ENCODE measurements at regions not wholly inside any gene's neighbourhood (a gene's known extent, or its start where the extent isn't known, plus 50 kb on each side); places are given as distances from the start of the nearest gene placed in this dataset.

GRCh38 chr18:38579764-38580163 is 1014.2 kb upstream of the CELF4 start:
- H2BK12ac ChIP-seq (ENCODE audit: low read depth, low read length): no peak overlapping the region
- peaks cover 0 to 8% (median 0%) of the 10 kb centered on the region in 4 experiments; a peak in 2 of 7 replicates for H3K4me1 ChIP-seq (replicated peaks in 1 of 4; ENCODE audit: control insufficient read depth in 3 of 4, insufficient read depth in 4 of 4, low read length in 3 of 4)
- H2BK20ac ChIP-seq (ENCODE audit: low read length): no peak overlapping the region
- no peak overlapping the region for H3K4ac ChIP-seq (replicated peaks; ENCODE audit: insufficient read length, low read depth, low read length)
- H2BK5ac ChIP-seq (ENCODE audit: low read depth, low read length): no peak overlapping the region
- no peaks in the 10 kb centered on the region for H3K9me3 ChIP-seq (ENCODE audit: insufficient read depth in 2 of 2, low read depth in 1 of 2, low read length in 1 of 2)
- no peak overlapping the region for H2BK15ac ChIP-seq (ENCODE audit: low read length)
- CTCF ChIA-PET (ENCODE audit: partially characterized antibody): no interaction called here
- H4K91ac ChIP-seq (replicated peaks; ENCODE audit: insufficient read length, low read length): no peak overlapping the region
- no peak for DNase-seq (ENCODE audit: low read depth in 1 of 2, low spot score in 2 of 2)
- H3K4me3 ChIP-seq (ENCODE audit: extremely low read depth in 1 of 4, insufficient read depth in 2 of 4, low read depth in 3 of 4, low read length in 4 of 4): no peak overlapping the region
- POLR2A ChIA-PET (ENCODE audit: partially characterized antibody): no interaction called here
- no peak overlapping the region for H3K14ac ChIP-seq (ENCODE audit: insufficient read length)
- no peak overlapping the region for H3K4me2 ChIP-seq (ENCODE audit: insufficient read depth in 1 of 2, low read depth in 2 of 2, low read length in 2 of 2)
- no peak overlapping the region for H3K18ac ChIP-seq (ENCODE audit: extremely low read depth, low read length)
- no peak overlapping the region for H2AK5ac ChIP-seq (ENCODE audit: low read depth, low read length)
- no peak overlapping the region for H4K8ac ChIP-seq (ENCODE audit: extremely low read depth, insufficient read depth, low read length)
- no peaks in the 10 kb centered on the region for H3K79me1 ChIP-seq (ENCODE audit: low read depth, low read length)
- H3K23ac ChIP-seq (ENCODE audit: insufficient read length): no peak overlapping the region
- 0 out of 2 replicates have a peak overlapping the region, but pooled peaks have one; percentile 50 for H2AFZ ChIP-seq (ENCODE audit: low read length)
- H3K79me2 ChIP-seq (ENCODE audit: control insufficient read depth in 1 of 2, insufficient read depth in 2 of 2, low read length in 2 of 2): no peaks in the 10 kb centered on the region
- no peaks in the 10 kb centered on the region for H3K36me3 ChIP-seq (ENCODE audit: control insufficient read depth in 2 of 4, insufficient read depth in 4 of 4, low read length in 3 of 4)
- H3K27ac ChIP-seq (ENCODE audit: low read depth, low read length): no peak overlapping the region
- H2BK120ac ChIP-seq (replicated peaks; ENCODE audit: low read depth, low read length): no peak overlapping the region
- H3K23me2 ChIP-seq (ENCODE audit: low read depth, low read length): no peaks in the 10 kb centered on the region
- H3K27me3 ChIP-seq (replicated peaks in 1 of 4; ENCODE audit: control insufficient read depth in 3 of 4, extremely low read depth in 1 of 4, insufficient read depth in 3 of 4, low read length in 3 of 4): no peaks in the 10 kb centered on the region
- no peak overlapping the region for H4K5ac ChIP-seq (ENCODE audit: insufficient read length, low read depth, low read length)
- no peak overlapping the region for H3K9ac ChIP-seq (replicated peaks in 1 of 4; ENCODE audit: extremely low read depth in 1 of 4, low read depth in 3 of 4, low read length in 3 of 4)
- FAIRE-seq: no peak
- whole genome bisulfite sequencing, 2 experiments (ENCODE audit: extremely low coverage in 1 of 2, insufficient coverage in 1 of 2, insufficient read length in 1 of 2, insufficient replicate concordance in 2 of 2, low coverage in 1 of 2, low lambda C conversion rate in 2 of 2, missing lambda C conversion rate in 1 of 2): 87% methylated on average over 1 of the region's 1 CpG; no CpG with 5 or more reads in 1 of the 2 experiments
- H4K20me1 ChIP-seq (replicated peaks in 1 of 2; ENCODE audit: control insufficient read depth in 1 of 2, insufficient read depth in 2 of 2, low read length in 2 of 2): no peaks in the 10 kb centered on the region
- no peak overlapping the region for H3K56ac ChIP-seq (replicated peaks; ENCODE audit: insufficient read length, low read depth, low read length)
- TF ChIP-seq YY1 (IDR thresholded peaks at IDR 0.05; ENCODE audit: low read depth, low read length) (no peak), HDAC2 (IDR thresholded peaks at IDR 0.05; ENCODE audit: borderline replicate concordance in 1 of 2, low read depth in 2 of 2, low read length in 2 of 2) (no peak), RAD21 (IDR thresholded peaks at IDR 0.05 in 1 of 2, conservative IDR thresholded peaks at IDR 0.05 in 1 of 2; ENCODE audit: low read depth in 2 of 2, low read length in 2 of 2) (no peak), CHD2 (IDR thresholded peaks at IDR 0.05; ENCODE audit: low read length) (no peak), SUZ12 (IDR thresholded peaks at IDR 0.05; ENCODE audit: low read length) (no peak), TCF12 (IDR thresholded peaks at IDR 0.05; ENCODE audit: low read depth, low read length) (no peak), CEBPB (IDR thresholded peaks at IDR 0.05; ENCODE audit: low read depth, low read length) (no peak), SP2 (IDR thresholded peaks at IDR 0.05; ENCODE audit: low read length) (no peak), BRCA1 (IDR thresholded peaks at IDR 0.05; ENCODE audit: low read depth, low read length) (no peak), SIX5 (IDR thresholded peaks at IDR 0.05; ENCODE audit: low read depth, low read length) (no peak), RXRA (IDR thresholded peaks at IDR 0.05; ENCODE audit: insufficient read depth, low read depth, low read length) (no peak)
- TF ChIP-seq, protein P1, sequence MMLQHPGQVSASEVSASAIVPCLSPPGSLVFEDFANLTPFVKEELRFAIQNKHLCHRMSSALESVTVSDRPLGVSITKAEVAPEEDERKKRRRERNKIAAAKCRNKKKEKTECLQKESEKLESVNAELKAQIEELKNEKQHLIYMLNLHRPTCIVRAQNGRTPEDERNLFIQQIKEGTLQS (IDR thresholded peaks at IDR 0.05; ENCODE audit: insufficient read depth, low read depth, low read length): no peak
- TF ChIP-seq, protein P2, sequence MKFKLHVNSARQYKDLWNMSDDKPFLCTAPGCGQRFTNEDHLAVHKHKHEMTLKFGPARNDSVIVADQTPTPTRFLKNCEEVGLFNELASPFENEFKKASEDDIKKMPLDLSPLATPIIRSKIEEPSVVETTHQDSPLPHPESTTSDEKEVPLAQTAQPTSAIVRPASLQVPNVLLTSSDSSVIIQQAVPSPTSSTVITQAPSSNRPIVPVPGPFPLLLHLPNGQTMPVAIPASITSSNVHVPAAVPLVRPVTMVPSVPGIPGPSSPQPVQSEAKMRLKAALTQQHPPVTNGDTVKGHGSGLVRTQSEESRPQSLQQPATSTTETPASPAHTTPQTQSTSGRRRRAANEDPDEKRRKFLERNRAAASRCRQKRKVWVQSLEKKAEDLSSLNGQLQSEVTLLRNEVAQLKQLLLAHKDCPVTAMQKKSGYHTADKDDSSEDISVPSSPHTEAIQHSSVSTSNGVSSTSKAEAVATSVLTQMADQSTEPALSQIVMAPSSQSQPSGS (IDR thresholded peaks at IDR 0.05; ENCODE audit: low read length): no peak

Measured in H1 (cell line).